Ascending aorta (tissue), 2 donors: ENCODE measurements at regions not wholly inside any gene's neighbourhood (a gene's known extent, or its start where the extent isn't known, plus 50 kb on each side); places are given as distances from the start of the nearest gene placed in this dataset.

ENCODE experiments used
- DNase-seq, 2 donors: peaks; one replicate each; pipeline ENCODE4 v3.0.0-alpha.2; 2019; ENCODE audit warnings: low spot score in 2 of 2
- H3K27ac ChIP-seq, 2 donors: fragments of 200-600 bp; sonication (generic); one replicate each; pipeline ENCODE4 v1.5.1; 2016 to 2017; ENCODE audit warnings: mild to moderate bottlenecking in 1 of 2
- H3K27me3 ChIP-seq: fragments of 200-600 bp; sonication (generic); one replicate; pipeline ENCODE4 v1.5.1; 2017
- H3K36me3 ChIP-seq, 2 donors: fragments of 200-600 bp; sonication (generic); one replicate each; pipeline ENCODE4 v1.5.1; 2016
- H3K4me1 ChIP-seq, 2 donors: fragments of 200-600 bp; sonication (generic); one replicate each; pipeline ENCODE4 v1.5.1; 2016 to 2017; ENCODE audit warnings: mild to moderate bottlenecking in 1 of 2
- H3K4me3 ChIP-seq, 2 donors: fragments of 200-600 bp; sonication (generic); one replicate each; pipeline ENCODE4 v1.5.1; 2016 to 2017; ENCODE audit warnings: mild to moderate bottlenecking in 1 of 2
- H3K9me3 ChIP-seq, 2 donors: fragments of 200-600 bp; sonication (generic); one replicate each; pipeline ENCODE4 v1.5.1; 2016
- CTCF ChIP-seq, 3 experiments: fragments of 200-600 bp in 2 of 3; fragments of 450-650 bp in 1 of 3; sonication (generic) in 2 of 3; IDR thresholded peaks; one replicate each; pipeline ENCODE4 v1.5.1; 2016 to 2019; ENCODE audit warnings: antibody characterized with exemption in 3 of 3, mild to moderate bottlenecking in 1 of 3, moderate library complexity in 1 of 3
- intact Hi-C: fragments of 100-400 bp; cut with DNase I; formaldehyde crosslinking; loops from one replicate; pipeline ENCODE4 v1.15.1; 2023

- no peaks in the 10 kb centered on the region for H3K27me3 ChIP-seq
- TF ChIP-seq CTCF (IDR thresholded peaks at IDR 0.05), result no peak
- no peak overlapping the region for H3K27ac ChIP-seq
- peaks cover 0 to 3% of the 10 kb centered on the region in 2 donors for H3K9me3 ChIP-seq
- intact Hi-C loops, result no loop called here
- no peak for DNase-seq
- no peak overlapping the region for H3K4me3 ChIP-seq
- H3K4me1 ChIP-seq, result no peaks in the 10 kb centered on the region
- no peaks in the 10 kb centered on the region for H3K36me3 ChIP-seq
Measured at GRCh38 chr2:82507657-82508056, 1951.4 kb downstream of the SUCLG1 start.

DNA sequence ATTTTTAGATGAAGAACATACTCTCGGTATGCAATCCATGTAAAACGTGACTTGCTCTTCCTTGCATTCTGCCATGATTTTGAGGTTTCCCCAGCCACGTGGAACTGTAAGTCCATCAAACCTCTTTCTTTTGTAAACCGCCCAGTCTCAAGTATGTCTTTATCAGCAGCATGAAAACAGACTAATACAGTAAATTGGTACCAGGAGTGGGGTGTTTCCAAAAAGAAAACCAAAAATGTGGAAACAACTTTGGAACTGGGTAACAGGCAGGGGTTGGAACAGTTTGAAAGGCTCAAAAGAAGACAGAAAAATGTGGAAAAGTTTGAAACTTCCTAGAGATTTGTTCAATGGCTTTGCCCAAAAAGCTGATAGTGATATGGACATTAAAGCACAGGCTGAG is 1957.9 kb downstream of the SUCLG1 start:
- Histone ChIP-seq H3K4me1 (no peaks in the 10 kb centered on the region), H3K36me3 (no peaks in the 10 kb centered on the region), H3K9me3 (peaks cover 0 to 15% of the 10 kb centered on the region in 2 donors), H3K27me3 (no peaks in the 10 kb centered on the region), H3K4me3 (no peak overlapping the region), H3K27ac (no peak overlapping the region)
- no peak for TF ChIP-seq CTCF (IDR thresholded peaks at IDR 0.05)
- DNase-seq, result no peak
- intact Hi-C loops, result no loop called here

GRCh38 chr2:82498777-82499443 is 1960.2 kb downstream of the SUCLG1 start:
- intact Hi-C loops, result no loop called here
- no peak overlapping the region for H3K4me3 ChIP-seq
- no peaks in the 10 kb centered on the region for H3K27me3 ChIP-seq
- H3K4me1 ChIP-seq, result no peaks in the 10 kb centered on the region
- TF ChIP-seq CTCF (IDR thresholded peaks at IDR 0.05), result no peak
- no peak for DNase-seq
- H3K36me3 ChIP-seq, result no peaks in the 10 kb centered on the region
- no peak overlapping the region for H3K27ac ChIP-seq
- peaks cover 0 to 15% of the 10 kb centered on the region in 2 donors for H3K9me3 ChIP-seq

DNA sequence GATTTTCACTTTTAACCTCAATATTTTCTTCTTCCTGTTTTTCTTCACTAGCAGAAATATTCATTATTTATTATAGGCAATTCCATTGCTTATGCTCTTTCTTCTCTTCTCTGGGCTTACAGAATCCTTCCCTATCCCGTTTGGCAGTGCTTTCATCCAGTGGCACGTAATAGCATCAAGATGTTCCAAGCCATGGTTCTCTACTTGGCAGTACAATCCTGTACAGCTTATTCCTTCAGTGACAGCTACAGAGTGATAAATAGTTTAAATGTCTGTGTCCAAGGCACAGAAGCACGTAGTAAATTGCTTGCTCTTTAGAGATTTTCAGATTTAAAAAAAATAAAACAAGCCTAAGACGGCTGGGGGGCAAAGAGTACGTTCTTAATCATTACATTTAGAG is 1964.3 kb downstream of the SUCLG1 start:
- Histone ChIP-seq H3K4me3 (no peak overlapping the region), H3K27me3 (no peaks in the 10 kb centered on the region), H3K27ac (no peak overlapping the region), H3K4me1 (no peaks in the 10 kb centered on the region), H3K9me3 (no peaks in the 10 kb centered on the region), H3K36me3 (no peaks in the 10 kb centered on the region)
- intact Hi-C loops, result no loop called here
- TF ChIP-seq CTCF (IDR thresholded peaks at IDR 0.05), result no peak
- no peak for DNase-seq

DNA sequence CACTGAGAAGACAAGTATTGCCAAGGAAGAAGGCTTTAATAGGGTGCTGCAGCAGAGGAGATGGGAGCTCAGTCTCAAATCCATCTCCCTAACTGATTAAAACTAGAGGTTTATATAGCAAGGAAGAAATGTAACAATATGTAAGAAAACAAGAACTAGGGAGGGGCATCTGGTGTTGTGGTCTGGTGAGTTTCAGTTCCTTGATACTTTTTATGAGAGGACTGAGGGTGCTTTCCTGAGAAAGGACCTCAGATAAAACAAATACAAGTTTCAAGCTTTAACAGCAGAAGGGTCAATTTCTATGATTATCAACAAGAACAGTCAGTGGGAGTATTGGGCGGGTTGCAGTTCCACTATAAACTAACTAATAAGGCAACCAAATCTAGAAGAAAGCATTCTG is 1967.5 kb downstream of the SUCLG1 start:
- intact Hi-C loops, result no loop called here
- Histone ChIP-seq H3K27ac (no peak overlapping the region), H3K4me1 (no peaks in the 10 kb centered on the region), H3K4me3 (no peak overlapping the region), H3K27me3 (no peaks in the 10 kb centered on the region), H3K36me3 (no peaks in the 10 kb centered on the region), H3K9me3 (no peaks in the 10 kb centered on the region)
- no peak for DNase-seq
- TF ChIP-seq CTCF (IDR thresholded peaks at IDR 0.05), result no peak

DNA sequence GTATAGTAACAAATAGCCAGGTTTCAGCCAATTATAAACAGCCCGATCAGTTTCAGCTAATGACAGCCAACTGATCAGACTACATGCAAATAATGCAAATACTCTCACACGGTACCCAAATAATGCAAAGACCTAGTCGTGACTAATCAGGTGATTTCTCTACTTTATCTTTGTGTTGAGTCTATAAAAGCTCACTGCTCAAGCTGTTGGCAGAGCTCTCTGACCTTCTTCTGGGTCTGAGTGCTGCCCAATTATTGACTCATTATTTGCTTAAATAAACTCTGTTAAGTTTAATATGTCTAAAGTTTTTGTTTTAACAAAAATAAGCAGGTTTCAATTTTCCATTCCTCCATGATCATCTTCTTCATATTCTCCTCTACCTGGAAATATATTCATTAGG is 1971.7 kb downstream of the SUCLG1 start:
- intact Hi-C loops, result no loop called here

More for the DNA sequence above, 1971.7 kb downstream of the SUCLG1 start:
- no peaks in the 10 kb centered on the region for H3K4me1 ChIP-seq
- H3K27me3 ChIP-seq, result no peaks in the 10 kb centered on the region
- TF ChIP-seq CTCF (IDR thresholded peaks at IDR 0.05), result no peak
- no peak overlapping the region for H3K4me3 ChIP-seq
- no peaks in the 10 kb centered on the region for H3K36me3 ChIP-seq
- no peaks in the 10 kb centered on the region for H3K9me3 ChIP-seq
- DNase-seq, result no peak
- H3K27ac ChIP-seq, result no peak overlapping the region
